ENCODE measurements at regions not wholly inside any gene's neighbourhood (a gene's known extent, or its start where the extent isn't known, plus 50 kb on each side); places are given as distances from the start of the nearest gene placed in this dataset.

DNA sequence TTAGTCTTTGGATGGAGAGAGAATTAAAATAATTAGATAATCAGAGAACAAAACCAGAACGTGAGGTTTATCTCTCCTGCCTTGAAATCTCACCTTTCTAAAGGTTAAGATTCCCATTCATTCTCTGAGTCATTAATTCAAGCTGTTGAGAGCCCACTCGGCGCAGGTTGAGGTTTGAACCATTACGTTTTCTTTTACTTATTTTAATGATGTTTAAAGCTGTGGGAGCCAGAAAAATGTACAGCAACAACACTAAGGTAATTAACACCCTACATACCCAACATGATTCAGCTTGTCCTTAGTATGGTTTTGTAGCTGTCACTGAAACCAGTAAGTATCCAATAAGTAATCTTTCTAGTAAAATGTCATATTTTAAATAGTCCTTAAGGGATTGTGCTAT, 153.0 kb upstream of the ANK3 start:
- no peak overlapping the region for H3K4me3 ChIP-seq (replicated peaks in 1 of 3)
- H3K27ac ChIP-seq, result no peak overlapping the region
- no peaks in the 10 kb centered on the region for H3K9me3 ChIP-seq
- WGBS, 2 donors, result 90 to 91% methylated on average over 4 of the region's 4 CpGs
- intact Hi-C loops (cut with DNase I), result no loop called here
- no peaks in the 10 kb centered on the region for H3K36me3 ChIP-seq
- no peak for DNase-seq
- TF ChIP-seq, protein P1, sequence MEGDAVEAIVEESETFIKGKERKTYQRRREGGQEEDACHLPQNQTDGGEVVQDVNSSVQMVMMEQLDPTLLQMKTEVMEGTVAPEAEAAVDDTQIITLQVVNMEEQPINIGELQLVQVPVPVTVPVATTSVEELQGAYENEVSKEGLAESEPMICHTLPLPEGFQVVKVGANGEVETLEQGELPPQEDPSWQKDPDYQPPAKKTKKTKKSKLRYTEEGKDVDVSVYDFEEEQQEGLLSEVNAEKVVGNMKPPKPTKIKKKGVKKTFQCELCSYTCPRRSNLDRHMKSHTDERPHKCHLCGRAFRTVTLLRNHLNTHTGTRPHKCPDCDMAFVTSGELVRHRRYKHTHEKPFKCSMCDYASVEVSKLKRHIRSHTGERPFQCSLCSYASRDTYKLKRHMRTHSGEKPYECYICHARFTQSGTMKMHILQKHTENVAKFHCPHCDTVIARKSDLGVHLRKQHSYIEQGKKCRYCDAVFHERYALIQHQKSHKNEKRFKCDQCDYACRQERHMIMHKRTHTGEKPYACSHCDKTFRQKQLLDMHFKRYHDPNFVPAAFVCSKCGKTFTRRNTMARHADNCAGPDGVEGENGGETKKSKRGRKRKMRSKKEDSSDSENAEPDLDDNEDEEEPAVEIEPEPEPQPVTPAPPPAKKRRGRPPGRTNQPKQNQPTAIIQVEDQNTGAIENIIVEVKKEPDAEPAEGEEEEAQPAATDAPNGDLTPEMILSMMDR (IDR thresholded peaks at IDR 0.05), result no peak
- TF ChIP-seq POLR2A (IDR thresholded peaks at IDR 0.05), result no peak
- H3K4me1 ChIP-seq, result peaks cover 9 to 13% of the 10 kb centered on the region in 2 donors
- H3K27me3 ChIP-seq, result no peaks in the 10 kb centered on the region

DNA sequence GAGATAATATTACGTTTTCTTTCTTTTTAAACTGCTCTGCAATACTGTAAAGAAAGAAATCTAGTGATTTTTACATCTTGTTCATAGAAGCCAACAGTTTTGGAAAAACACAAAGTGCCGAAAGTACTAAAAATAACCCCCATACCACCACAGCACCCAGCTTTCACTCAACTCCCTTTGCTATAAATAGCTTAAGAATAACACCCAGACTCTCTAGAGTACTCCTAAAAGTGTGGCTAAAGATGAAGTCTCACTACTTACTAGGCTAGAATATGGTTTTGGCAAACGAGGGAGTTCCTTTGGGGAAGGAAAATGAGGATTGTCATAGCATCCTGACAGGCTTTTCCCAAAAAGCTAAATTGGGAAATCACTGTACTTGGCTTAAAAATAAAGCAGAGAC, 151.8 kb upstream of the ANK3 start:
- Histone ChIP-seq H3K27ac (peak overlapping the region in 2 of 3 donors; percentile 12 to 17), H3K4me1 (peaks cover 13% of the 10 kb centered on the region in 2 donors), H3K27me3 (no peaks in the 10 kb centered on the region), H3K9me3 (no peaks in the 10 kb centered on the region), H3K4me3 (replicated peaks in 1 of 3) (no peak overlapping the region), H3K36me3 (no peaks in the 10 kb centered on the region)
- no peak for TF ChIP-seq POLR2A (IDR thresholded peaks at IDR 0.05)
- TF ChIP-seq, protein P1 (IDR thresholded peaks at IDR 0.05), result no peak
- intact Hi-C loops (cut with DNase I), result no loop called here
- WGBS, 2 donors, result 42 to 47% methylated on average over 3 of the region's 3 CpGs
- no peak for DNase-seq

GRCh38 chr10:60537697-60538096, 148.0 kb upstream of the ANK3 start:
- WGBS, 2 donors, result 88 to 90% methylated on average over 1 of the region's 1 CpG
- intact Hi-C loops (cut with DNase I), result no loop called here
- H3K36me3 ChIP-seq, result no peaks in the 10 kb centered on the region
- no peaks in the 10 kb centered on the region for H3K9me3 ChIP-seq
- H3K4me3 ChIP-seq (replicated peaks in 1 of 3), result no peak overlapping the region
- TF ChIP-seq POLR2A (IDR thresholded peaks at IDR 0.05), result no peak
- TF ChIP-seq, protein P1 (IDR thresholded peaks at IDR 0.05), result no peak
- no peaks in the 10 kb centered on the region for H3K27me3 ChIP-seq
- H3K4me1 ChIP-seq, result peaks cover 26% of the 10 kb centered on the region in 2 donors
- no peak for DNase-seq
- H3K27ac ChIP-seq, result no peak overlapping the region

DNA sequence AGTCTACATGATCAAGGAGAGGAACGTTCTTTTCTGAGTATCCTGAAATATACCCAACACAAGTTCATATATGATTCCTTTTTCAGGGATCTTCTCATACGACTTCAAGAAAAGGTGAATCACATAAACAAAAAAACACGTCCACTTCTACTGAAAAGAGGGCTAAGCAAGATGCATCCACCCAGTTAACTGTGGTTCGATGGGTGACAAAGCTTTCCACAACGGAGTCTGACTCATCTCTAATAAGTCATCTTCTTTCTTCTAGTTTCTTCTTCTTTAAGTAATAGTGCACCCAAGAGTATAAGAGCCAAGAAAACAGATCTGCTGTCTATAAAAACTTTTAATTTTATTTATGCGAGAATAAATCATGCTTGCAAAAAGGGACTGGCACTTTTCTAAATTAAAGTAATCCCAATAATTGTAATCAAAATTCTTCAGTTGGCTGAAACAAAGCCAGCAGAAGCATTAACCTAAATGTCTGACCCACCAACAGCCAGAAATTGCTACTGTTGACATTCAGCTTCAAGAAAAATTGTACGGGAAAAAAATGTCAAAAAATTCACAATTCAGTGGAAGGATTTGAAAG, 146.9 kb upstream of the ANK3 start:
- no peak for TF ChIP-seq POLR2A (IDR thresholded peaks at IDR 0.05)
- TF ChIP-seq, protein P1 (IDR thresholded peaks at IDR 0.05), result no peak
- Histone ChIP-seq H3K36me3 (no peaks in the 10 kb centered on the region), H3K27me3 (no peaks in the 10 kb centered on the region), H3K27ac (no peak overlapping the region), H3K4me3 (replicated peaks in 1 of 3) (no peak overlapping the region), H3K4me1 (peaks cover 27% of the 10 kb centered on the region in 2 donors), H3K9me3 (no peaks in the 10 kb centered on the region)
- 91 to 93% methylated on average over 7 of the region's 7 CpGs for WGBS, 2 donors
- intact Hi-C loops (cut with DNase I), result no loop called here
- DNase-seq, result no peak

- Histone ChIP-seq H3K9me3 (no peaks in the 10 kb centered on the region), H3K4me3 (replicated peaks in 1 of 3) (no peak overlapping the region), H3K36me3 (no peaks in the 10 kb centered on the region), H3K27me3 (no peaks in the 10 kb centered on the region), H3K4me1 (peaks cover 23 to 29% of the 10 kb centered on the region in 2 donors), H3K27ac (no peak overlapping the region)
- intact Hi-C loops (cut with DNase I), result no loop called here
- WGBS, 2 donors, result 73 to 82% methylated on average over 1 of the region's 1 CpG
- TF ChIP-seq, protein P1 (IDR thresholded peaks at IDR 0.05), result no peak
- TF ChIP-seq POLR2A (IDR thresholded peaks at IDR 0.05), result no peak
- DNase-seq, result no peak
These were observed 145.8 kb upstream of the ANK3 start for GRCh38 chr10:60535427-60535826.
